BLaER1 (cell line): ENCODE measurements at regions not wholly inside any gene's neighbourhood (a gene's known extent, or its start where the extent isn't known, plus 50 kb on each side); places are given as distances from the start of the nearest gene placed in this dataset.
"Not testable (repeated sequence)": the region's sequence is repeated elsewhere in the genome, so short reads cannot be mapped to it uniquely, and the experiment has no call there.

Source experiments
- H3K27ac ChIP-seq: shearing (Covaris generic); formaldehyde crosslinking; 2 replicates; pipeline ENCODE4 v1.8.1; 2022
- H3K27me3 ChIP-seq: shearing (Covaris generic); formaldehyde crosslinking; 2 replicates; pipeline ENCODE4 v1.8.1; 2022
- H3K36me3 ChIP-seq: shearing (Covaris generic); formaldehyde crosslinking; 2 replicates; pipeline ENCODE4 v1.8.1; 2022
- H3K4me1 ChIP-seq: shearing (Covaris generic); formaldehyde crosslinking; 2 replicates; pipeline ENCODE4 v1.8.1; 2022
- H3K4me2 ChIP-seq: shearing (Covaris generic); formaldehyde crosslinking; 2 replicates; pipeline ENCODE4 v1.8.1; 2022
- H3K4me3 ChIP-seq: shearing (Covaris generic); formaldehyde crosslinking; 2 replicates; pipeline ENCODE4 v1.8.1; 2022
- H3K9ac ChIP-seq: shearing (Covaris generic); formaldehyde crosslinking; 2 replicates; pipeline ENCODE4 v1.8.1; 2022
- H3K9me3 ChIP-seq: shearing (Covaris generic); formaldehyde crosslinking; 2 replicates; pipeline ENCODE4 v1.8.1; 2022
- H4K20me1 ChIP-seq: shearing (Covaris generic); formaldehyde crosslinking; 2 replicates; pipeline ENCODE4 v1.8.1; 2022
- Cebpa-rat ChIP-seq: shearing (Covaris generic); IDR thresholded peaks from 2 replicates; pipeline ENCODE4 v1.8.1; 2022

GRCh38 chr13:40043764-40044163 is 388.3 kb downstream of the COG6 start:
- TF ChIP-seq Cebpa-rat: no peak
- H3K27me3 ChIP-seq: no peaks in the 10 kb centered on the region
- H3K36me3 ChIP-seq: no peaks in the 10 kb centered on the region
- no peaks in the 10 kb centered on the region for H3K4me1 ChIP-seq
- H3K27ac ChIP-seq: no peak overlapping the region
- H4K20me1 ChIP-seq: no peaks in the 10 kb centered on the region
- H3K4me2 ChIP-seq: no peak overlapping the region
- peaks cover 12% of the 10 kb centered on the region; the same call in 1 of the 2 replicates for H3K9me3 ChIP-seq
- H3K4me3 ChIP-seq: no peak overlapping the region
- H3K9ac ChIP-seq: no peak overlapping the region

GRCh38 chr13:40047322-40047771 is 391.9 kb downstream of the COG6 start:
- no peak for TF ChIP-seq Cebpa-rat
- Histone ChIP-seq H3K9ac (no peak overlapping the region), H3K27ac (no peak overlapping the region), H3K27me3 (no peaks in the 10 kb centered on the region), H3K9me3 (no peaks in the 10 kb centered on the region), H3K4me2 (no peak overlapping the region), H3K36me3 (no peaks in the 10 kb centered on the region), H3K4me3 (no peak overlapping the region), H4K20me1 (no peaks in the 10 kb centered on the region), H3K4me1 (no peaks in the 10 kb centered on the region)

GRCh38 chr13:40048551-40048950 is 393.1 kb downstream of the COG6 start:
- no peak overlapping the region for H3K27ac ChIP-seq
- no peaks in the 10 kb centered on the region for H3K4me1 ChIP-seq
- no peak for TF ChIP-seq Cebpa-rat
- no peak overlapping the region for H3K9ac ChIP-seq
- H3K27me3 ChIP-seq: no peaks in the 10 kb centered on the region
- no peak overlapping the region for H3K4me2 ChIP-seq
- H3K4me3 ChIP-seq: no peak overlapping the region
- no peaks in the 10 kb centered on the region for H3K9me3 ChIP-seq
- no peaks in the 10 kb centered on the region for H4K20me1 ChIP-seq
- H3K36me3 ChIP-seq: no peaks in the 10 kb centered on the region

- no peak overlapping the region for H3K4me3 ChIP-seq
- H4K20me1 ChIP-seq: no peaks in the 10 kb centered on the region
- TF ChIP-seq Cebpa-rat: no peak
- no peak overlapping the region for H3K27ac ChIP-seq
- H3K9ac ChIP-seq: no peak overlapping the region
- H3K36me3 ChIP-seq: no peaks in the 10 kb centered on the region
- no peak overlapping the region for H3K4me2 ChIP-seq
- no peaks in the 10 kb centered on the region for H3K27me3 ChIP-seq
- no peaks in the 10 kb centered on the region for H3K4me1 ChIP-seq
- H3K9me3 ChIP-seq: no peaks in the 10 kb centered on the region
These were observed 397.5 kb downstream of the COG6 start for GRCh38 chr13:40052954-40053353.

GRCh38 chr13:40053401-40053800 is 397.9 kb downstream of the COG6 start:
- Histone ChIP-seq H3K4me2 (no peak overlapping the region), H3K36me3 (no peaks in the 10 kb centered on the region), H3K27ac (no peak overlapping the region), H3K4me1 (no peaks in the 10 kb centered on the region), H3K9me3 (no peaks in the 10 kb centered on the region), H3K9ac (no peak overlapping the region), H4K20me1 (no peaks in the 10 kb centered on the region), H3K4me3 (no peak overlapping the region), H3K27me3 (no peaks in the 10 kb centered on the region)
- no peak for TF ChIP-seq Cebpa-rat

DNA sequence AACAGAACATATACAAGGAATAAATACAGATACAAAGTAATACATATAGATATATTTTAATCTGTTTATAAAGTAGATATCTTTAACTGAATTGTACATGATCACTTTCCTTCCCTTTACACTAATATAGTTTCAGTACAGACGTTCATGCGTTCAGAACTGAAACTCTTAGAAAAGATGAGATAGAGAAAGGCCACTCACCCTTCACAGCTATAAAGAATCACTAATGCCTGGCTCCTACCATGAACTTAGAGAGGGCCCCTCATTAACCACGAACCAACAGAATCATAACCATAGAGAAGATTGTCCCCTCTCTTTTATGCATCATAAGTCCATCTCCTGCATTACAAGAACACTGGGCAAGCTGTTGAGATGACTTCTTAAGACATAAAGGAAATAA is 399.0 kb downstream of the COG6 start:
- H3K4me2 ChIP-seq, H4K20me1 ChIP-seq, H3K9ac ChIP-seq, H3K27me3 ChIP-seq, H3K36me3 ChIP-seq, H3K4me1 ChIP-seq, H3K9me3 ChIP-seq, H3K27ac ChIP-seq, H3K4me3 ChIP-seq: not testable (repeated sequence)

GRCh38 chr13:40056898-40057619 is 401.6 kb downstream of the COG6 start:
- Histone ChIP-seq H4K20me1 (no peaks in the 10 kb centered on the region), H3K4me2 (no peak overlapping the region), H3K4me3 (no peak overlapping the region), H3K36me3 (no peaks in the 10 kb centered on the region), H3K27me3 (no peaks in the 10 kb centered on the region), H3K9me3 (no peaks in the 10 kb centered on the region), H3K9ac (no peak overlapping the region), H3K27ac (no peak overlapping the region), H3K4me1 (peaks cover 7% of the 10 kb centered on the region; the same call in 1 of the 2 replicates)
- TF ChIP-seq Cebpa-rat: no peak

DNA sequence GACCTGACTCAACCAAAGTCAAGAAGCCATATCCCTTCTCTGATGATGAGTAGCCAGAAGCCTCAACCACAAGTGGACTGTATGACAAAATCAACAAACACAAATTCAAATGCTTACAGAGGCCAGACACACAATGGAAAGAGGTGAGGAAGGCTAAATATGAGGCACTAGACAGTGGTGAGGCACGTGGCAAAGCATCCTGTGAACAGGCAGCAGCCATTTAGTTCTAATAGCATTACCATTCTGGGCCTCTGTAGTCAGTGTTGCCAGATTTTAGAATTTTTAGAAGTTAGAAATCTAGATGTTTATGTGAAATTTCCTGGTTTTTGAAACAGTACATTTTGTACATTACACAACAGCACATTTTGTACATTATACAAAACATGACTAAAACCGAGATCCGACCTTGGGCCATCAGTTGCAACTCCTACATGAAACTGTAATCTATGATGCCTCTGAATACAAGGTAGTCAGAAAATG is 403.3 kb downstream of the COG6 start:
- peaks cover 7% of the 10 kb centered on the region; the same call in 1 of the 2 replicates for H3K4me1 ChIP-seq
- H3K27ac ChIP-seq: no peak overlapping the region
- H3K36me3 ChIP-seq: no peaks in the 10 kb centered on the region
- no peaks in the 10 kb centered on the region for H3K9me3 ChIP-seq
- H3K4me3 ChIP-seq: no peak overlapping the region
- TF ChIP-seq Cebpa-rat: no peak
- no peaks in the 10 kb centered on the region for H4K20me1 ChIP-seq
- H3K9ac ChIP-seq: no peak overlapping the region
- no peaks in the 10 kb centered on the region for H3K27me3 ChIP-seq
- H3K4me2 ChIP-seq: no peak overlapping the region

GRCh38 chr13:40059540-40060232 is 404.2 kb downstream of the COG6 start:
- no peak overlapping the region for H3K4me3 ChIP-seq
- no peaks in the 10 kb centered on the region for H4K20me1 ChIP-seq
- H3K4me1 ChIP-seq: peaks cover 7% of the 10 kb centered on the region; the same call in 1 of the 2 replicates
- no peak overlapping the region for H3K9ac ChIP-seq
- no peak overlapping the region for H3K27ac ChIP-seq
- no peaks in the 10 kb centered on the region for H3K9me3 ChIP-seq
- TF ChIP-seq Cebpa-rat: no peak
- H3K4me2 ChIP-seq: no peak overlapping the region
- H3K36me3 ChIP-seq: no peaks in the 10 kb centered on the region
- H3K27me3 ChIP-seq: no peaks in the 10 kb centered on the region

- Histone ChIP-seq H3K4me3 (no peak overlapping the region), H3K27me3 (no peaks in the 10 kb centered on the region), H3K9me3 (no peaks in the 10 kb centered on the region), H4K20me1 (no peaks in the 10 kb centered on the region), H3K4me1 (peaks cover 7% of the 10 kb centered on the region; the same call in 1 of the 2 replicates), H3K36me3 (no peaks in the 10 kb centered on the region), H3K4me2 (no peak overlapping the region), H3K9ac (no peak overlapping the region), H3K27ac (no peak overlapping the region)
- no peak for TF ChIP-seq Cebpa-rat
These were observed 405.0 kb downstream of the COG6 start for GRCh38 chr13:40060296-40061007.
